ENCODE measurements at regions not wholly inside any gene's neighbourhood (a gene's known extent, or its start where the extent isn't known, plus 50 kb on each side); places are given as distances from the start of the nearest gene placed in this dataset.

GRCh38 chr15:53210653-53211052, 420.5 kb upstream of the ONECUT1 start:
- Histone ChIP-seq H3K36me3 (ENCODE audit: control insufficient read depth in 2 of 2, insufficient read depth in 2 of 2, low read length in 1 of 2) (no peaks in the 10 kb centered on the region), H3K9me3 (ENCODE audit: control insufficient read depth in 2 of 2, insufficient read depth in 1 of 2, low read depth in 1 of 2, low read length in 1 of 2) (peaks cover 0 to 2% of the 10 kb centered on the region in 2 donors), H3K4me3 (ENCODE audit: low read depth in 1 of 2, low read length in 2 of 2) (no peak overlapping the region), H3K4me1 (ENCODE audit: control insufficient read depth in 2 of 2, insufficient read depth in 2 of 2, low read length in 1 of 2) (no peaks in the 10 kb centered on the region), H3K27ac (ENCODE audit: low read depth in 2 of 2, low read length in 1 of 2) (no peak overlapping the region), H3K27me3 (ENCODE audit: control insufficient read depth in 1 of 2, insufficient read depth in 2 of 2, low read length in 2 of 2) (no peaks in the 10 kb centered on the region)
- WGBS, 2 donors, result 65 to 68% methylated on average over 3 of the region's 3 CpGs

GRCh38 chr15:53209396-53210042, 419.4 kb upstream of the ONECUT1 start:
- 82 to 84% methylated on average over 9 of the region's 9 CpGs for WGBS, 2 donors
- Histone ChIP-seq H3K27ac (ENCODE audit: low read depth in 2 of 2, low read length in 1 of 2) (no peak overlapping the region), H3K4me1 (ENCODE audit: control insufficient read depth in 2 of 2, insufficient read depth in 2 of 2, low read length in 1 of 2) (no peaks in the 10 kb centered on the region), H3K36me3 (ENCODE audit: control insufficient read depth in 2 of 2, insufficient read depth in 2 of 2, low read length in 1 of 2) (no peaks in the 10 kb centered on the region), H3K27me3 (ENCODE audit: control insufficient read depth in 1 of 2, insufficient read depth in 2 of 2, low read length in 2 of 2) (no peaks in the 10 kb centered on the region), H3K9me3 (ENCODE audit: control insufficient read depth in 2 of 2, insufficient read depth in 1 of 2, low read depth in 1 of 2, low read length in 1 of 2) (peaks cover 0 to 2% of the 10 kb centered on the region in 2 donors), H3K4me3 (ENCODE audit: low read depth in 1 of 2, low read length in 2 of 2) (no peak overlapping the region)

- H3K4me3 ChIP-seq (ENCODE audit: low read depth in 1 of 2, low read length in 2 of 2), result no peak overlapping the region
- H3K27ac ChIP-seq (ENCODE audit: low read depth in 2 of 2, low read length in 1 of 2), result no peak overlapping the region
- H3K9me3 ChIP-seq (ENCODE audit: control insufficient read depth in 2 of 2, insufficient read depth in 1 of 2, low read depth in 1 of 2, low read length in 1 of 2), result peaks cover 0 to 2% of the 10 kb centered on the region in 2 donors
- H3K36me3 ChIP-seq (ENCODE audit: control insufficient read depth in 2 of 2, insufficient read depth in 2 of 2, low read length in 1 of 2), result no peaks in the 10 kb centered on the region
- WGBS, 2 donors, result 35 to 41% methylated on average over 4 of the region's 4 CpGs
- no peaks in the 10 kb centered on the region for H3K4me1 ChIP-seq (ENCODE audit: control insufficient read depth in 2 of 2, insufficient read depth in 2 of 2, low read length in 1 of 2)
- no peaks in the 10 kb centered on the region for H3K27me3 ChIP-seq (ENCODE audit: control insufficient read depth in 1 of 2, insufficient read depth in 2 of 2, low read length in 2 of 2)
These were observed 418.6 kb upstream of the ONECUT1 start for GRCh38 chr15:53208751-53209150.

GRCh38 chr15:53203454-53203853, 413.3 kb upstream of the ONECUT1 start:
- H3K36me3 ChIP-seq (ENCODE audit: control insufficient read depth in 2 of 2, insufficient read depth in 2 of 2, low read length in 1 of 2), result no peaks in the 10 kb centered on the region
- peaks cover 0 to 2% of the 10 kb centered on the region in 2 donors for H3K9me3 ChIP-seq (ENCODE audit: control insufficient read depth in 2 of 2, insufficient read depth in 1 of 2, low read depth in 1 of 2, low read length in 1 of 2)
- H3K4me3 ChIP-seq (ENCODE audit: low read depth in 1 of 2, low read length in 2 of 2), result no peak overlapping the region
- H3K27me3 ChIP-seq (ENCODE audit: control insufficient read depth in 1 of 2, insufficient read depth in 2 of 2, low read length in 2 of 2), result no peaks in the 10 kb centered on the region
- no peak overlapping the region for H3K27ac ChIP-seq (ENCODE audit: low read depth in 2 of 2, low read length in 1 of 2)
- WGBS, 2 donors, result 41 to 43% methylated on average over 4 of the region's 4 CpGs
- H3K4me1 ChIP-seq (ENCODE audit: control insufficient read depth in 2 of 2, insufficient read depth in 2 of 2, low read length in 1 of 2), result no peaks in the 10 kb centered on the region

- Histone ChIP-seq H3K4me1 (ENCODE audit: control insufficient read depth in 2 of 2, insufficient read depth in 2 of 2, low read length in 1 of 2) (no peaks in the 10 kb centered on the region), H3K27ac (ENCODE audit: low read depth in 2 of 2, low read length in 1 of 2) (no peak overlapping the region), H3K36me3 (ENCODE audit: control insufficient read depth in 2 of 2, insufficient read depth in 2 of 2, low read length in 1 of 2) (no peaks in the 10 kb centered on the region), H3K27me3 (ENCODE audit: control insufficient read depth in 1 of 2, insufficient read depth in 2 of 2, low read length in 2 of 2) (no peaks in the 10 kb centered on the region), H3K9me3 (ENCODE audit: control insufficient read depth in 2 of 2, insufficient read depth in 1 of 2, low read depth in 1 of 2, low read length in 1 of 2) (peaks cover 0 to 2% of the 10 kb centered on the region in 2 donors), H3K4me3 (ENCODE audit: low read depth in 1 of 2, low read length in 2 of 2) (no peak overlapping the region)
- 51 to 71% methylated on average over 1 of the region's 1 CpG for WGBS, 2 donors
These were observed 412.7 kb upstream of the ONECUT1 start for GRCh38 chr15:53202876-53203275.

GRCh38 chr15:53197426-53197839, 407.3 kb upstream of the ONECUT1 start:
- Histone ChIP-seq H3K27ac (ENCODE audit: low read depth in 2 of 2, low read length in 1 of 2) (no peak overlapping the region), H3K27me3 (ENCODE audit: control insufficient read depth in 1 of 2, insufficient read depth in 2 of 2, low read length in 2 of 2) (no peaks in the 10 kb centered on the region), H3K4me3 (ENCODE audit: low read depth in 1 of 2, low read length in 2 of 2) (no peak overlapping the region), H3K36me3 (ENCODE audit: control insufficient read depth in 2 of 2, insufficient read depth in 2 of 2, low read length in 1 of 2) (no peaks in the 10 kb centered on the region), H3K9me3 (ENCODE audit: control insufficient read depth in 2 of 2, insufficient read depth in 1 of 2, low read depth in 1 of 2, low read length in 1 of 2) (no peaks in the 10 kb centered on the region), H3K4me1 (ENCODE audit: control insufficient read depth in 2 of 2, insufficient read depth in 2 of 2, low read length in 1 of 2) (no peaks in the 10 kb centered on the region)
- WGBS, 2 donors, result 4% methylated on average over 23 of the region's 23 CpGs

GRCh38 chr15:53196788-53197187, 406.7 kb upstream of the ONECUT1 start:
- no peak overlapping the region for H3K4me3 ChIP-seq (ENCODE audit: low read depth in 1 of 2, low read length in 2 of 2)
- WGBS, 2 donors, result 53 to 60% methylated on average over 11 of the region's 11 CpGs
- H3K36me3 ChIP-seq (ENCODE audit: control insufficient read depth in 2 of 2, insufficient read depth in 2 of 2, low read length in 1 of 2), result no peaks in the 10 kb centered on the region

GRCh38 chr15:53196242-53196641, 406.1 kb upstream of the ONECUT1 start:
- H3K27me3 ChIP-seq (ENCODE audit: control insufficient read depth in 1 of 2, insufficient read depth in 2 of 2, low read length in 2 of 2), result no peaks in the 10 kb centered on the region
- 39 to 43% methylated on average over 5 of the region's 5 CpGs for WGBS, 2 donors
- H3K36me3 ChIP-seq (ENCODE audit: control insufficient read depth in 2 of 2, insufficient read depth in 2 of 2, low read length in 1 of 2), result no peaks in the 10 kb centered on the region

More at GRCh38 chr15:53196788-53197187, 406.7 kb upstream of the ONECUT1 start:
- no peaks in the 10 kb centered on the region for H3K27me3 ChIP-seq (ENCODE audit: control insufficient read depth in 1 of 2, insufficient read depth in 2 of 2, low read length in 2 of 2)
- no peaks in the 10 kb centered on the region for H3K4me1 ChIP-seq (ENCODE audit: control insufficient read depth in 2 of 2, insufficient read depth in 2 of 2, low read length in 1 of 2)
- H3K27ac ChIP-seq (ENCODE audit: low read depth in 2 of 2, low read length in 1 of 2), result no peak overlapping the region
- H3K9me3 ChIP-seq (ENCODE audit: control insufficient read depth in 2 of 2, insufficient read depth in 1 of 2, low read depth in 1 of 2, low read length in 1 of 2), result no peaks in the 10 kb centered on the region

GRCh38 chr15:53193149-53193548, 403.0 kb upstream of the ONECUT1 start:
- Histone ChIP-seq H3K4me1 (ENCODE audit: control insufficient read depth in 2 of 2, insufficient read depth in 2 of 2, low read length in 1 of 2) (no peaks in the 10 kb centered on the region), H3K27me3 (ENCODE audit: control insufficient read depth in 1 of 2, insufficient read depth in 2 of 2, low read length in 2 of 2) (no peaks in the 10 kb centered on the region), H3K4me3 (ENCODE audit: low read depth in 1 of 2, low read length in 2 of 2) (no peak overlapping the region), H3K27ac (ENCODE audit: low read depth in 2 of 2, low read length in 1 of 2) (no peak overlapping the region), H3K36me3 (ENCODE audit: control insufficient read depth in 2 of 2, insufficient read depth in 2 of 2, low read length in 1 of 2) (no peaks in the 10 kb centered on the region), H3K9me3 (ENCODE audit: control insufficient read depth in 2 of 2, insufficient read depth in 1 of 2, low read depth in 1 of 2, low read length in 1 of 2) (no peaks in the 10 kb centered on the region)
- WGBS, 2 donors, result 53 to 61% methylated on average over 2 of the region's 2 CpGs

More at GRCh38 chr15:53196242-53196641, 406.1 kb upstream of the ONECUT1 start:
- H3K9me3 ChIP-seq (ENCODE audit: control insufficient read depth in 2 of 2, insufficient read depth in 1 of 2, low read depth in 1 of 2, low read length in 1 of 2), result no peaks in the 10 kb centered on the region
- no peak overlapping the region for H3K4me3 ChIP-seq (ENCODE audit: low read depth in 1 of 2, low read length in 2 of 2)
- H3K27ac ChIP-seq (ENCODE audit: low read depth in 2 of 2, low read length in 1 of 2), result no peak overlapping the region
- no peaks in the 10 kb centered on the region for H3K4me1 ChIP-seq (ENCODE audit: control insufficient read depth in 2 of 2, insufficient read depth in 2 of 2, low read length in 1 of 2)

- Histone ChIP-seq H3K27me3 (ENCODE audit: control insufficient read depth in 1 of 2, insufficient read depth in 2 of 2, low read length in 2 of 2) (no peaks in the 10 kb centered on the region), H3K9me3 (ENCODE audit: control insufficient read depth in 2 of 2, insufficient read depth in 1 of 2, low read depth in 1 of 2, low read length in 1 of 2) (no peaks in the 10 kb centered on the region)
- WGBS, 2 donors, result 57% methylated on average over 4 of the region's 4 CpGs
These were observed 399.7 kb upstream of the ONECUT1 start for GRCh38 chr15:53189860-53190259.

More at GRCh38 chr15:53189860-53190259, 399.7 kb upstream of the ONECUT1 start:
- H3K27ac ChIP-seq (ENCODE audit: low read depth in 2 of 2, low read length in 1 of 2), result no peak overlapping the region
- no peaks in the 10 kb centered on the region for H3K4me1 ChIP-seq (ENCODE audit: control insufficient read depth in 2 of 2, insufficient read depth in 2 of 2, low read length in 1 of 2)
- H3K36me3 ChIP-seq (ENCODE audit: control insufficient read depth in 2 of 2, insufficient read depth in 2 of 2, low read length in 1 of 2), result no peaks in the 10 kb centered on the region
- no peak overlapping the region for H3K4me3 ChIP-seq (ENCODE audit: low read depth in 1 of 2, low read length in 2 of 2)

Data from esophagus (tissue), 2 donors.